AML-193 (cell line): ENCODE measurements at regions not wholly inside any gene's neighbourhood (a gene's known extent, or its start where the extent isn't known, plus 50 kb on each side); places are given as distances from the start of the nearest gene placed in this dataset.
"Not testable (repeated sequence)": the region's sequence is repeated elsewhere in the genome, so short reads cannot be mapped to it uniquely, and the experiment has no call there.

ENCODE experiments used
- DNase-seq, 2 experiments: peaks; one replicate each; lab custom pipeline; 2025; lab: John Stamatoyannopoulos, UW

- DNase-seq, result no peak
These were observed 403.2 kb downstream of the SAMD5 start for GRCh38 chr6:147911686-147912085.

GRCh38 chr6:147922799-147923198 lies 414.3 kb downstream of the SAMD5 start:
- no peak for DNase-seq

- DNase-seq, result no peak
These were observed 416.1 kb downstream of the SAMD5 start for GRCh38 chr6:147924598-147924997.

GRCh38 chr6:147925826-147926225 lies 416.8 kb upstream of the SASH1 start:
- no peak for DNase-seq

- DNase-seq, result no peak
These were observed 411.9 kb upstream of the SASH1 start for GRCh38 chr6:147930745-147931144.

GRCh38 chr6:147933224-147933623 lies 409.4 kb upstream of the SASH1 start:
- DNase-seq, result no peak

GRCh38 chr6:147935656-147936055 lies 407.0 kb upstream of the SASH1 start:
- DNase-seq, result no peak

GRCh38 chr6:147936703-147937470 lies 405.8 kb upstream of the SASH1 start:
- no peak for DNase-seq

- no peak for DNase-seq
These were observed 401.5 kb upstream of the SASH1 start for GRCh38 chr6:147941143-147941542.

GRCh38 chr6:147942363-147942762 lies 400.3 kb upstream of the SASH1 start:
- no peak for DNase-seq

- no peak for DNase-seq
These were observed 398.5 kb upstream of the SASH1 start for GRCh38 chr6:147944122-147944521.

GRCh38 chr6:147947521-147947920 lies 395.1 kb upstream of the SASH1 start:
- no peak for DNase-seq

GRCh38 chr6:147949981-147950622 lies 392.5 kb upstream of the SASH1 start:
- DNase-seq, result no peak

- DNase-seq, result no peak
These were observed 392.0 kb upstream of the SASH1 start for GRCh38 chr6:147950623-147950987.

GRCh38 chr6:147951726-147952125 lies 390.9 kb upstream of the SASH1 start:
- no peak for DNase-seq

GRCh38 chr6:147954938-147955337 lies 387.7 kb upstream of the SASH1 start:
- no peak for DNase-seq

- DNase-seq, result no peak
These were observed 384.0 kb upstream of the SASH1 start for GRCh38 chr6:147958683-147959082.

GRCh38 chr6:147961481-147962141 lies 381.0 kb upstream of the SASH1 start:
- DNase-seq, result no peak

GRCh38 chr6:147965448-147965847 lies 377.2 kb upstream of the SASH1 start:
- DNase-seq, result not testable (repeated sequence)

- no peak for DNase-seq
These were observed 371.7 kb upstream of the SASH1 start for GRCh38 chr6:147970970-147971369.

- DNase-seq, result no peak
These were observed 370.2 kb upstream of the SASH1 start for GRCh38 chr6:147972448-147972847.

GRCh38 chr6:147973806-147974205 lies 368.8 kb upstream of the SASH1 start:
- no peak for DNase-seq

GRCh38 chr6:147974376-147974775 lies 368.3 kb upstream of the SASH1 start:
- DNase-seq, result no peak
